Suppressor macrophage treated with lipopolysaccharide for 1 hour (primary cell): ENCODE measurements at regions not wholly inside any gene's neighbourhood (a gene's known extent, or its start where the extent isn't known, plus 50 kb on each side); places are given as distances from the start of the nearest gene placed in this dataset.

Experiments used
- DNase-seq, 3 donors: peaks; one replicate each; pipeline ENCODE4 v3.0.0-alpha.2; 2020 to 2022

- peak; percentile 89 to 95 (median 94) for DNase-seq
Observed at GRCh38 chr12:75974323-75975187, 57.0 kb downstream of the PHLDA1 start.

GRCh38 chr12:75971253-75971652, 60.3 kb downstream of the PHLDA1 start:
- no peak for DNase-seq

GRCh38 chr12:75970310-75970709, 61.3 kb downstream of the PHLDA1 start:
- DNase-seq = peak; percentile 28 to 54 (median 42)

GRCh38 chr12:75969768-75970167, 61.8 kb downstream of the PHLDA1 start:
- peak; percentile 83 to 95 (median 91) for DNase-seq

GRCh38 chr12:75965661-75966060, 65.9 kb downstream of the PHLDA1 start:
- DNase-seq = no peak

- DNase-seq = peak; percentile 84 to 86 (median 85)
Observed at GRCh38 chr12:75964150-75964549, 67.4 kb downstream of the PHLDA1 start.

GRCh38 chr12:75961878-75962277, 69.7 kb downstream of the PHLDA1 start:
- DNase-seq = no peak

- DNase-seq = no peak
Observed at GRCh38 chr12:75960954-75961661, 70.5 kb downstream of the PHLDA1 start.

- no peak for DNase-seq
Observed at GRCh38 chr12:75960086-75960910, 71.3 kb downstream of the PHLDA1 start.

- no peak for DNase-seq
Observed at GRCh38 chr12:75959506-75959905, 72.1 kb downstream of the PHLDA1 start.

GRCh38 chr12:75959060-75959459, 72.5 kb downstream of the PHLDA1 start:
- DNase-seq = no peak

GRCh38 chr12:75955251-75955650, 76.3 kb downstream of the PHLDA1 start:
- no peak for DNase-seq

- DNase-seq = no peak
Observed at GRCh38 chr12:75954749-75955148, 76.8 kb downstream of the PHLDA1 start.

- peak; percentile 73 to 94 (median 89) for DNase-seq
Observed at GRCh38 chr12:75954041-75954440, 77.5 kb downstream of the PHLDA1 start.

- peak; percentile 60 to 68 (median 67) for DNase-seq
Observed at GRCh38 chr12:75953312-75953906, 78.2 kb downstream of the PHLDA1 start.

- DNase-seq = peak; percentile 48 to 85 (median 81)
Observed at GRCh38 chr12:75951399-75952278, 79.9 kb downstream of the PHLDA1 start.

- DNase-seq = no peak
Observed at GRCh38 chr12:75947156-75947723, 84.3 kb downstream of the PHLDA1 start.

- DNase-seq = no peak
Observed at GRCh38 chr12:75945581-75945980, 86.0 kb downstream of the PHLDA1 start.

GRCh38 chr12:75944905-75945432, 86.6 kb downstream of the PHLDA1 start:
- no peak for DNase-seq

- DNase-seq = peak; percentile 72 to 94 (median 91)
Observed at GRCh38 chr12:75944097-75944904, 87.3 kb downstream of the PHLDA1 start.
